Loucy (cell line): ENCODE measurements at regions not wholly inside any gene's neighbourhood (a gene's known extent, or its start where the extent isn't known, plus 50 kb on each side); places are given as distances from the start of the nearest gene placed in this dataset.

ENCODE experiments used
- H2AFZ ChIP-seq: fragments of 200-600 bp; sonication (generic); 2 replicates; pipeline ENCODE4 v1.6.0; 2016; ENCODE audit warnings: antibody characterized with exemption, mild to moderate bottlenecking, low read length, moderate library complexity
- H3F3A ChIP-seq: fragments of 200-600 bp; 2 replicates; pipeline ENCODE4 v1.6.0; 2016; ENCODE audit warnings: antibody characterized with exemption, low read depth, mild to moderate bottlenecking
- H3K27me3 ChIP-seq: fragments of 200-600 bp; sonication (generic); 2 replicates; pipeline ENCODE4 v1.6.1; 2014; ENCODE audit warnings: low read length, mild to moderate bottlenecking; ENCODE audit not compliant: insufficient read depth, poor library complexity, severe bottlenecking
- H3K36me3 ChIP-seq: fragments of 200-600 bp; sonication (generic); 2 replicates; pipeline ENCODE4 v1.6.1; 2016; ENCODE audit warnings: low read length; ENCODE audit not compliant: insufficient read depth
- H3K4me1 ChIP-seq: fragments of 200-600 bp; sonication (generic); 2 replicates; pipeline ENCODE4 v1.5.1; 2014; ENCODE audit warnings: low read length, mild to moderate bottlenecking; ENCODE audit not compliant: insufficient read depth, poor library complexity, severe bottlenecking
- H3K4me2 ChIP-seq: fragments of 200-600 bp; sonication (generic); 2 replicates; pipeline ENCODE4 v1.6.0; 2014; ENCODE audit warnings: antibody characterized with exemption, low read length, low read depth, mild to moderate bottlenecking; ENCODE audit not compliant: poor library complexity, severe bottlenecking
- H3K4me3 ChIP-seq: fragments of 200-600 bp; sonication (generic); 2 replicates; pipeline ENCODE4 v1.5.1; 2014; ENCODE audit warnings: low read length, mild to moderate bottlenecking, mixed read lengths; ENCODE audit not compliant: poor library complexity, severe bottlenecking
- H3K79me2 ChIP-seq: fragments of 200-600 bp; sonication (generic); 2 replicates; pipeline ENCODE4 v1.6.1; 2014; ENCODE audit warnings: low read length; ENCODE audit not compliant: insufficient read depth
- H3K9ac ChIP-seq: fragments of 200-600 bp; sonication (generic); 2 replicates; pipeline ENCODE4 v1.6.0; 2014; ENCODE audit warnings: mild to moderate bottlenecking, low read depth, low read length, moderate library complexity; ENCODE audit not compliant: poor library complexity, severe bottlenecking
- H3K9me2 ChIP-seq: fragments of 200-600 bp; sonication (generic); replicated peaks from 2 replicates; pipeline ENCODE4 v1.6.1; 2016; ENCODE audit warnings: low read depth, low read length, mixed read lengths
- H3K9me3 ChIP-seq: fragments of 200-600 bp; sonication (generic); 2 replicates; pipeline ENCODE4 v1.6.1; 2014; ENCODE audit warnings: mild to moderate bottlenecking, antibody characterized with exemption, low read length, low read depth; ENCODE audit not compliant: insufficient read depth
- H4K20me1 ChIP-seq: fragments of 200-600 bp; sonication (generic); 2 replicates; pipeline ENCODE4 v1.6.0; 2014; ENCODE audit warnings: antibody characterized with exemption, low read length, mild to moderate bottlenecking; ENCODE audit not compliant: insufficient read depth, poor library complexity, severe bottlenecking
- CTCF ChIP-seq: fragments of 200-600 bp; sonication (generic); conservative IDR thresholded peaks from 2 replicates; pipeline ENCODE4 v1.5.1; 2014; ENCODE audit warnings: mild to moderate bottlenecking, antibody characterized with exemption, low read length
- EZH2phosphoT487 ChIP-seq: fragments of 200-600 bp; IDR thresholded peaks from 2 replicates; pipeline ENCODE4 v1.6.1; 2018; ENCODE audit warnings: antibody characterized with exemption, mild to moderate bottlenecking, moderate library complexity, borderline replicate concordance

GRCh38 chr7:35530124-35531109 lies 164.5 kb downstream of the HERPUD2 start:
- no peaks in the 10 kb centered on the region for H3F3A ChIP-seq
- no peak overlapping the region for H3K4me3 ChIP-seq
- no peak overlapping the region for H3K9ac ChIP-seq
- TF ChIP-seq CTCF (no peak), EZH2phosphoT487 (no peak)
- no peaks in the 10 kb centered on the region for H4K20me1 ChIP-seq
- H3K9me2 ChIP-seq, result no peaks in the 10 kb centered on the region
- H3K27me3 ChIP-seq, result no peaks in the 10 kb centered on the region
- H2AFZ ChIP-seq, result no peak overlapping the region
- no peaks in the 10 kb centered on the region for H3K79me2 ChIP-seq
- H3K4me2 ChIP-seq, result no peak overlapping the region
- H3K36me3 ChIP-seq, result no peaks in the 10 kb centered on the region
- H3K4me1 ChIP-seq, result no peaks in the 10 kb centered on the region
- no peaks in the 10 kb centered on the region for H3K9me3 ChIP-seq

GRCh38 chr7:35529713-35530112 lies 165.2 kb downstream of the HERPUD2 start:
- Histone ChIP-seq H3K36me3 (no peaks in the 10 kb centered on the region), H2AFZ (no peak overlapping the region), H3K4me1 (no peaks in the 10 kb centered on the region), H3K79me2 (no peaks in the 10 kb centered on the region), H3K9me3 (no peaks in the 10 kb centered on the region), H3K9me2 (no peaks in the 10 kb centered on the region), H3K4me3 (no peak overlapping the region), H3K4me2 (no peak overlapping the region), H4K20me1 (no peaks in the 10 kb centered on the region), H3K27me3 (no peaks in the 10 kb centered on the region), H3K9ac (no peak overlapping the region), H3F3A (no peaks in the 10 kb centered on the region)
- TF ChIP-seq CTCF (no peak), EZH2phosphoT487 (no peak)

- Histone ChIP-seq H3K79me2 (no peaks in the 10 kb centered on the region), H3K4me3 (no peak overlapping the region), H2AFZ (no peak overlapping the region), H3K36me3 (no peaks in the 10 kb centered on the region), H3K9me2 (no peaks in the 10 kb centered on the region), H3K4me2 (no peak overlapping the region), H3K4me1 (no peaks in the 10 kb centered on the region), H3F3A (no peaks in the 10 kb centered on the region), H3K27me3 (no peaks in the 10 kb centered on the region), H4K20me1 (no peaks in the 10 kb centered on the region), H3K9me3 (no peaks in the 10 kb centered on the region), H3K9ac (no peak overlapping the region)
- TF ChIP-seq CTCF (no peak), EZH2phosphoT487 (no peak)
Observed at GRCh38 chr7:35528381-35528977, 166.5 kb downstream of the HERPUD2 start.
